OCI-LY7 (cell line): ENCODE measurements at regions not wholly inside any gene's neighbourhood (a gene's known extent, or its start where the extent isn't known, plus 50 kb on each side); places are given as distances from the start of the nearest gene placed in this dataset.

ENCODE experiments used
- BruUV-seq: library from RNA; stranded (reverse); fragments of 400-500 nt; replicated peaks from 2 replicates; lab custom pipeline; 2021; lab: Mats Ljungman, UMichigan
- CTCF ChIA-PET: fragments of 300-600 bp; sonication (Branson Sonifier 250); formaldehyde crosslinking; loops from one replicate; lab custom pipeline; 2022; ENCODE audit warnings: antibody characterized with exemption; ENCODE audit not compliant: unreplicated experiment; lab: Charles Lee
- POLR2A ChIA-PET: fragments of 300-600 bp; sonication (Branson Sonifier 250); formaldehyde crosslinking; loops from one replicate; lab custom pipeline; 2022; ENCODE audit warnings: antibody characterized with exemption; lab: Charles Lee
- DNase-seq: peaks from one replicate; pipeline ENCODE4 v3.0.0-alpha.2; 2015; ENCODE audit warnings: low spot score
- H2AFZ ChIP-seq: fragments of 200-600 bp; sonication (generic), shearing (Covaris generic); 2 replicates; pipeline ENCODE4 v1.6.1; 2014; ENCODE audit warnings: mild to moderate bottlenecking, antibody characterized with exemption, low read length, moderate library complexity
- H3K27ac ChIP-seq: fragments of 200-600 bp; sonication (generic); 2 replicates; pipeline ENCODE4 v1.5.1; 2014; ENCODE audit warnings: mixed run types, low read depth, mild to moderate bottlenecking, moderate library complexity, low read length, inconsistent platforms; ENCODE audit not compliant: poor library complexity, severe bottlenecking
- H3K36me3 ChIP-seq: fragments of 200-600 bp; sonication (generic); 2 replicates; pipeline ENCODE4 v1.6.1; 2014; ENCODE audit warnings: mild to moderate bottlenecking, antibody characterized with exemption, low read length, moderate library complexity, mixed read lengths; ENCODE audit not compliant: insufficient read depth
- H3K4me1 ChIP-seq: fragments of 200-600 bp; sonication (generic); 2 replicates; pipeline ENCODE4 v1.5.1; 2014; ENCODE audit warnings: mild to moderate bottlenecking, low read length; ENCODE audit not compliant: insufficient read depth, poor library complexity, severe bottlenecking
- H3K4me2 ChIP-seq: fragments of 200-600 bp; sonication (generic); 2 replicates; pipeline ENCODE4 v1.6.1; 2014; ENCODE audit warnings: mild to moderate bottlenecking, low read length
- H3K4me3 ChIP-seq: fragments of 200-600 bp; sonication (generic); 2 replicates; pipeline ENCODE4 v1.5.1; 2014; ENCODE audit warnings: mild to moderate bottlenecking, low read depth, low read length; ENCODE audit not compliant: poor library complexity, severe bottlenecking
- H3K79me2 ChIP-seq: fragments of 200-600 bp; sonication (generic); 2 replicates; pipeline ENCODE4 v1.6.1; 2016; ENCODE audit warnings: low read depth, mild to moderate bottlenecking, low read length, moderate library complexity, mixed read lengths; ENCODE audit not compliant: insufficient read depth
- H3K9me2 ChIP-seq: fragments of 200-600 bp; sonication (generic); 2 replicates; pipeline ENCODE4 v1.6.1; 2016; ENCODE audit warnings: mild to moderate bottlenecking, low read length, mixed read lengths; ENCODE audit not compliant: insufficient read depth
- H3K9me3 ChIP-seq: fragments of 200-600 bp; sonication (generic); 2 replicates; pipeline ENCODE4 v1.6.1; 2014; ENCODE audit warnings: mild to moderate bottlenecking, mixed run types, low read length, mixed read lengths
- H4K20me1 ChIP-seq: fragments of 200-600 bp; sonication (generic); 2 replicates; pipeline ENCODE4 v1.6.1; 2014; ENCODE audit warnings: mild to moderate bottlenecking, antibody characterized with exemption, low read length, moderate library complexity, mixed read lengths; ENCODE audit not compliant: insufficient read depth
- EZH2phosphoT487 ChIP-seq: fragments of 200-600 bp; sonication (generic); IDR thresholded peaks from 2 replicates; pipeline ENCODE4 v1.6.1; 2018; ENCODE audit warnings: low read depth, borderline replicate concordance, mild to moderate bottlenecking, mixed run types, antibody characterized with exemption, low read length, moderate library complexity, mixed read lengths
- intact Hi-C: fragments of 100-400 bp; cut with micrococcal nuclease; formaldehyde crosslinking; loops from one replicate; pipeline ENCODE4 v1.10.0; 2022; ENCODE audit not compliant: unreplicated experiment
- TF ChIP-seq, protein P1 (sequence below): fragments of 200-600 bp; sonication (generic); conservative IDR thresholded peaks from 2 replicates; pipeline ENCODE4 v1.5.1; 2014; ENCODE audit warnings: mild to moderate bottlenecking, antibody characterized with exemption, low read length, moderate library complexity, mixed read lengths

DNA sequence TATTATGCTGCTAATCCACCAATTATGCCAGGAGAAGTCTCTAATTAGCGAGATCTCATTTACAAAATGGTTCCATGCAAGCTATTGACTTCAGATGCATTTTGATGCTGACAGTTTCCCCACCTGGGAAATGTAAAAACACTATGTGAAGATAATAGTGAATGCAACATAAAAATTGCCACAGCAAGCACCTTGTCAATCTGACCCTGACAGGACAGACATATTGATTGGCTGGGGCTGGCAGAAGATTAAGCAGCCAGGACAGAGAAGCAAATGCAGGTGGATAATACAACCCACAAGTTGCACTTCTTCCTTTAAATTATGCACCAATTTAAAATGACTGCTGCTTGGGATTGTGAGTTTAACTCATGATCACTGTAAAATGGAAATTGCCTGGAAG, 642.8 kb upstream of the POT1 start:
- TF ChIP-seq EZH2phosphoT487: no peak
- TF ChIP-seq, protein P1, sequence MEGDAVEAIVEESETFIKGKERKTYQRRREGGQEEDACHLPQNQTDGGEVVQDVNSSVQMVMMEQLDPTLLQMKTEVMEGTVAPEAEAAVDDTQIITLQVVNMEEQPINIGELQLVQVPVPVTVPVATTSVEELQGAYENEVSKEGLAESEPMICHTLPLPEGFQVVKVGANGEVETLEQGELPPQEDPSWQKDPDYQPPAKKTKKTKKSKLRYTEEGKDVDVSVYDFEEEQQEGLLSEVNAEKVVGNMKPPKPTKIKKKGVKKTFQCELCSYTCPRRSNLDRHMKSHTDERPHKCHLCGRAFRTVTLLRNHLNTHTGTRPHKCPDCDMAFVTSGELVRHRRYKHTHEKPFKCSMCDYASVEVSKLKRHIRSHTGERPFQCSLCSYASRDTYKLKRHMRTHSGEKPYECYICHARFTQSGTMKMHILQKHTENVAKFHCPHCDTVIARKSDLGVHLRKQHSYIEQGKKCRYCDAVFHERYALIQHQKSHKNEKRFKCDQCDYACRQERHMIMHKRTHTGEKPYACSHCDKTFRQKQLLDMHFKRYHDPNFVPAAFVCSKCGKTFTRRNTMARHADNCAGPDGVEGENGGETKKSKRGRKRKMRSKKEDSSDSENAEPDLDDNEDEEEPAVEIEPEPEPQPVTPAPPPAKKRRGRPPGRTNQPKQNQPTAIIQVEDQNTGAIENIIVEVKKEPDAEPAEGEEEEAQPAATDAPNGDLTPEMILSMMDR: no peak
- no peak overlapping the region for H3K4me2 ChIP-seq
- POLR2A ChIA-PET: no interaction called here
- no peaks in the 10 kb centered on the region for H3K79me2 ChIP-seq
- no peaks in the 10 kb centered on the region for H3K9me2 ChIP-seq
- no peak for DNase-seq
- H3K36me3 ChIP-seq: no peaks in the 10 kb centered on the region
- no peaks in the 10 kb centered on the region for H4K20me1 ChIP-seq
- no TSS peak for BruUV-seq
- intact Hi-C loops: no loop called here
- no peaks in the 10 kb centered on the region for H3K4me1 ChIP-seq
- no peaks in the 10 kb centered on the region for H3K9me3 ChIP-seq
- CTCF ChIA-PET: no interaction called here
- no peak overlapping the region for H3K4me3 ChIP-seq
- H3K27ac ChIP-seq: no peak overlapping the region
- no peak overlapping the region for H2AFZ ChIP-seq

DNA sequence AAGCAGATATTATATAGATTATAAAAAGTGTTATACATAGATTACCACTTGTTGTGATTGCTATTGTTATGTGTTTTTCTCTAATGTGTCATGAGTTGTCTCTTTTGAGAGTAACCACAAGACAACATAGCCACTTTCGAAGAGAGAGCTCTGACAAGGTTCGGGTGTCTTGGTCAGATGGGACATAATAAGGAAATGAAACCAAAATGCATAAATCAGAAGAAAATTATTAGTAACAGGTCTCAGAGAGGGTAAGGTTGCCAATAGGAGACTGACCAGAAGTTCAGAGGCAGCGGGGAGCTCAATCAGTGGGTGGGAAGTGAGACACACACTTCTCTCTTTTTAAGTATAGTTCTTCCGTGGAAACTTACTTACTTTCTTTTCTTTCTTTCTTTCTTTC, 639.2 kb upstream of the POT1 start:
- TF ChIP-seq, protein P1: no peak
- TF ChIP-seq EZH2phosphoT487: no peak
- CTCF ChIA-PET: no interaction called here
- H3K36me3 ChIP-seq: no peaks in the 10 kb centered on the region
- H3K9me3 ChIP-seq: no peaks in the 10 kb centered on the region
- H3K4me1 ChIP-seq: no peaks in the 10 kb centered on the region
- no peak for DNase-seq
- H3K4me2 ChIP-seq: no peak overlapping the region
- H4K20me1 ChIP-seq: no peaks in the 10 kb centered on the region
- H3K79me2 ChIP-seq: no peaks in the 10 kb centered on the region
- POLR2A ChIA-PET: interaction anchor here (0.6 kb wide), 1 partner anchor 1422 kb away, joined by 3 read pairs; no protein-coding TSS in a partner anchor
- no peak overlapping the region for H3K27ac ChIP-seq
- BruUV-seq: no TSS peak
- no peak overlapping the region for H3K4me3 ChIP-seq
- H2AFZ ChIP-seq: no peak overlapping the region
- H3K9me2 ChIP-seq: no peaks in the 10 kb centered on the region
- intact Hi-C loops: no loop called here

DNA sequence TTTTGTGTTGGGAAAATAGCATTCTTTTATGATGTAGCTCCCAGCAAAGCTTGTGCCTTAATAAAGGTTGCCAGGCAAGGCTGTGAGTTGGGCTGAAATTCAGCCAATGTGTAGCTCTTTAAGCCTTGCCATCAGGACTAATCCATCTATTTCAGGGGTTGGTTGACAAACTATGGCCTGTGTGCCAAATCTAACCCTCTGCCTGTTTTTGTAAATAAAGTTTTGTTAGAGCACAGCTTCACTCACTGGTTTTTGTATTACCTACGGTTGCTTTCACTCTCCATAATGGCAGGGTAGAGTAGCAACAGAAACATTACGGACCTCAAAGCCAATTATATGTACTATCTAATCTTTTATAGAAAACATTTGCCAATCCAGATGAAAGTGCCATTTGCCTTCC, 638.1 kb upstream of the POT1 start:
- no peaks in the 10 kb centered on the region for H3K4me1 ChIP-seq
- no peaks in the 10 kb centered on the region for H3K79me2 ChIP-seq
- H3K9me3 ChIP-seq: no peaks in the 10 kb centered on the region
- BruUV-seq: no TSS peak
- TF ChIP-seq, protein P1: no peak
- TF ChIP-seq EZH2phosphoT487: no peak
- no peak overlapping the region for H3K27ac ChIP-seq
- no peak overlapping the region for H3K4me3 ChIP-seq
- no peaks in the 10 kb centered on the region for H4K20me1 ChIP-seq
- H3K36me3 ChIP-seq: no peaks in the 10 kb centered on the region
- H3K9me2 ChIP-seq: no peaks in the 10 kb centered on the region
- intact Hi-C loops: no loop called here
- no peak for DNase-seq
- CTCF ChIA-PET: no interaction called here
- no peak overlapping the region for H3K4me2 ChIP-seq
- H2AFZ ChIP-seq: no peak overlapping the region
- POLR2A ChIA-PET: interaction anchor here (0.6 kb wide), 1 partner anchor 330 kb away, joined by 3 read pairs; no protein-coding TSS in a partner anchor
